HL-60 (cell line): ENCODE measurements at regions not wholly inside any gene's neighbourhood (a gene's known extent, or its start where the extent isn't known, plus 50 kb on each side); places are given as distances from the start of the nearest gene placed in this dataset.

Source experiments
- GABPA ChIP-seq: IDR thresholded peaks from 2 replicates; pipeline ENCODE4 v1.6.1; 2012; ENCODE audit warnings: low read depth
- POLR2AphosphoS5 ChIP-seq: IDR thresholded peaks from 2 replicates; pipeline ENCODE4 v1.6.1; 2012; ENCODE audit warnings: low read depth
- TF ChIP-seq, protein P1 (sequence below): IDR thresholded peaks from one replicate; pipeline ENCODE4 v1.5.1; 2011; ENCODE audit warnings: low read length, control low read depth, inconsistent platforms; ENCODE audit not compliant: insufficient read depth
- TF ChIP-seq, protein P2 (sequence below): IDR thresholded peaks from 2 replicates; pipeline ENCODE4 v1.6.1; 2012; ENCODE audit warnings: low read depth; ENCODE audit not compliant: insufficient replicate concordance

DNA sequence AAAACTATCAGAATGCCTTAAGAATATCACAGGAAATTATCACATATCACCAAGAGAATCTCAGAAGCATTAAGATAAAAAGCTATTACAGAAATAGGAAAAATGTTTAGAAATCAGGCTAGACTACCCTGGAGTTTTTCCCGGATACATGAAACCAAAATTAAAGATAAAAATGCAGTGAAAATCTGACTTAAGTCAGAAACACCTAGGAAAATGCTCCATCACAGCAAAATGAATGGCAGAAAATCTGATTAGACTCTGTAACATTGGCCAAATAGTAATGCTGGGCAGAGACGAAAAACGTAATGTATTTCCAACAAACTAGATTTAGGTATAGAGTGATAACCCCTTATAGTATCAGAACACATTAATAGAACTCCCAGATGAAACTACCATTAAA, 1626.7 kb upstream of the C9orf72 start:
- TF ChIP-seq, protein P1, sequence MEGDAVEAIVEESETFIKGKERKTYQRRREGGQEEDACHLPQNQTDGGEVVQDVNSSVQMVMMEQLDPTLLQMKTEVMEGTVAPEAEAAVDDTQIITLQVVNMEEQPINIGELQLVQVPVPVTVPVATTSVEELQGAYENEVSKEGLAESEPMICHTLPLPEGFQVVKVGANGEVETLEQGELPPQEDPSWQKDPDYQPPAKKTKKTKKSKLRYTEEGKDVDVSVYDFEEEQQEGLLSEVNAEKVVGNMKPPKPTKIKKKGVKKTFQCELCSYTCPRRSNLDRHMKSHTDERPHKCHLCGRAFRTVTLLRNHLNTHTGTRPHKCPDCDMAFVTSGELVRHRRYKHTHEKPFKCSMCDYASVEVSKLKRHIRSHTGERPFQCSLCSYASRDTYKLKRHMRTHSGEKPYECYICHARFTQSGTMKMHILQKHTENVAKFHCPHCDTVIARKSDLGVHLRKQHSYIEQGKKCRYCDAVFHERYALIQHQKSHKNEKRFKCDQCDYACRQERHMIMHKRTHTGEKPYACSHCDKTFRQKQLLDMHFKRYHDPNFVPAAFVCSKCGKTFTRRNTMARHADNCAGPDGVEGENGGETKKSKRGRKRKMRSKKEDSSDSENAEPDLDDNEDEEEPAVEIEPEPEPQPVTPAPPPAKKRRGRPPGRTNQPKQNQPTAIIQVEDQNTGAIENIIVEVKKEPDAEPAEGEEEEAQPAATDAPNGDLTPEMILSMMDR = no peak
- TF ChIP-seq, protein P2, sequence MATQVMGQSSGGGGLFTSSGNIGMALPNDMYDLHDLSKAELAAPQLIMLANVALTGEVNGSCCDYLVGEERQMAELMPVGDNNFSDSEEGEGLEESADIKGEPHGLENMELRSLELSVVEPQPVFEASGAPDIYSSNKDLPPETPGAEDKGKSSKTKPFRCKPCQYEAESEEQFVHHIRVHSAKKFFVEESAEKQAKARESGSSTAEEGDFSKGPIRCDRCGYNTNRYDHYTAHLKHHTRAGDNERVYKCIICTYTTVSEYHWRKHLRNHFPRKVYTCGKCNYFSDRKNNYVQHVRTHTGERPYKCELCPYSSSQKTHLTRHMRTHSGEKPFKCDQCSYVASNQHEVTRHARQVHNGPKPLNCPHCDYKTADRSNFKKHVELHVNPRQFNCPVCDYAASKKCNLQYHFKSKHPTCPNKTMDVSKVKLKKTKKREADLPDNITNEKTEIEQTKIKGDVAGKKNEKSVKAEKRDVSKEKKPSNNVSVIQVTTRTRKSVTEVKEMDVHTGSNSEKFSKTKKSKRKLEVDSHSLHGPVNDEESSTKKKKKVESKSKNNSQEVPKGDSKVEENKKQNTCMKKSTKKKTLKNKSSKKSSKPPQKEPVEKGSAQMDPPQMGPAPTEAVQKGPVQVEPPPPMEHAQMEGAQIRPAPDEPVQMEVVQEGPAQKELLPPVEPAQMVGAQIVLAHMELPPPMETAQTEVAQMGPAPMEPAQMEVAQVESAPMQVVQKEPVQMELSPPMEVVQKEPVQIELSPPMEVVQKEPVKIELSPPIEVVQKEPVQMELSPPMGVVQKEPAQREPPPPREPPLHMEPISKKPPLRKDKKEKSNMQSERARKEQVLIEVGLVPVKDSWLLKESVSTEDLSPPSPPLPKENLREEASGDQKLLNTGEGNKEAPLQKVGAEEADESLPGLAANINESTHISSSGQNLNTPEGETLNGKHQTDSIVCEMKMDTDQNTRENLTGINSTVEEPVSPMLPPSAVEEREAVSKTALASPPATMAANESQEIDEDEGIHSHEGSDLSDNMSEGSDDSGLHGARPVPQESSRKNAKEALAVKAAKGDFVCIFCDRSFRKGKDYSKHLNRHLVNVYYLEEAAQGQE = no peak
- TF ChIP-seq POLR2AphosphoS5 (no peak), GABPA (no peak)
